ENCODE measurements at regions not wholly inside any gene's neighbourhood (a gene's known extent, or its start where the extent isn't known, plus 50 kb on each side); places are given as distances from the start of the nearest gene placed in this dataset.

GRCh38 chr20:51206032-51206662 is 183.2 kb upstream of the KCNG1 start (continued):
- no peak for TF ChIP-seq E2F8 (IDR thresholded peaks at IDR 0.05; ENCODE audit: low read depth, partially characterized antibody)
- peak; percentile 43 for TF ChIP-seq REST (IDR thresholded peaks at IDR 0.05; ENCODE audit: borderline replicate concordance)
- no peak for TF ChIP-seq REST (CRISPR knock-in tag; IDR thresholded peaks at IDR 0.05; ENCODE audit: low read depth)
- TF ChIP-seq MLLT1 (IDR thresholded peaks at IDR 0.05) = no peak

Data from K562 (cell line).